GM18870 (cell line): ENCODE measurements at regions not wholly inside any gene's neighbourhood (a gene's known extent, or its start where the extent isn't known, plus 50 kb on each side); places are given as distances from the start of the nearest gene placed in this dataset.

Experiments
- ATAC-seq: cut with Tn5 transposase; IDR thresholded peaks from one replicate; pipeline ENCODE4 v1.9.1; 2021; ENCODE audit warnings: moderate library complexity; ENCODE audit not compliant: unreplicated experiment

GRCh38 chr13:73284081-73284874, 225.5 kb downstream of the KLF5 start:
- ATAC-seq = no peak

DNA sequence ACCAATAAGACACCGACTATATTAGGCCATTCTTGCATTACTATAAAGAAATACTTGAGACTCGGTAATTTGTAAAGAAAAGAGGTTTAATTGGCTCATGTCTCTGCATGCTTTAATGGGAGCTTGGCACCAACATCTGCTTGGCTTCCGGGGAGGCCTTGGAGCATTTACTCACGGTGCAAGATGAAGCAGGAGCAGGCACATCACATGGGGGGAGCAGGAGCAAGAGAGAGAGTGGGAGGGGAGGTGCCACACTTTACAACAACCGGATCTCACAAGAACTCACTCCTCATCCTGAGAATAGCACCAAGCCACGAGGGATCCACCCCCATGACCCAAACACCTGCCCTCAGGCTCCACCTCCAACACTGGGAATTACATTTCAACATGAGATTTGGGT, 224.8 kb downstream of the KLF5 start:
- no peak for ATAC-seq

- no peak for ATAC-seq
Observed at GRCh38 chr13:73281746-73282145, 222.9 kb downstream of the KLF5 start.

DNA sequence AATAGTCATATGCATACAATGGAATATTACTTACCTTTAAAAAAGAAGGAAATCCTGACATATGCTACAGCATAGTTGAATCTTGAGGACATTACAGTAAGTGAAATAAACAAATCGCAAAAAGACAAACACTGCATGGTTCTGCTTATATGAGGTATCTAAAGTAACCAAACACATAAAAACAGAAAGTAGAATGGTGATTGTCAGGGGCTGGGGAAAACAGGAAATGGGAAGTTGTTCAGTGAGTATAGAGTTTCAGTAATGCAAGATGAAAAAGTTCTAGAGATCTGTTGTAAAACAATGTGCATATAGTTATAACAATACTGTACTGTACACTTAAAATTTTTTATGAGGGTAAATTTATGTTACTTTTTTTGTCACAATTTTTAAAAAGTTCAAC, 219.4 kb downstream of the KLF5 start:
- peak; percentile 88 for ATAC-seq

DNA sequence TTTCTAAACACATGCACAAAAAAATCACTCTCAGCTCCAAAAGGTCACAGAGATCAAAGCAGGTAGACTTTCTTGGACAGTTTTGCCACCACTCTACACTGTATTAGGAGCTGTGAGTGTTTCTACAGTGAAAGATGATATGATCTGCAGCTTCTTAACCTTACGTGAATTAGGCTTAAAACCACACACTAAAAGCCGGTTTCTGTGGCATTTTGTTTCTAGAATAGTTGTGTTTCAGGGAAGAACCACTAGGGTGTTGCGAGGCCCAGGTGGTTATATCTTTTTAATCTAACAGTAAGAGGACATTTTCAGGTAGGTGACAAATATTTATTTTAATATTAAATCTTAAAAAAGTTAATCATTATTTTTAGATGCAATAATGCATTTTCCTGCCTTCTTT, 216.4 kb downstream of the KLF5 start:
- ATAC-seq = no peak

GRCh38 chr13:73274147-73274546, 215.3 kb downstream of the KLF5 start:
- no peak for ATAC-seq

- ATAC-seq = no peak
Observed at GRCh38 chr13:73273745-73274144, 214.9 kb downstream of the KLF5 start.

DNA sequence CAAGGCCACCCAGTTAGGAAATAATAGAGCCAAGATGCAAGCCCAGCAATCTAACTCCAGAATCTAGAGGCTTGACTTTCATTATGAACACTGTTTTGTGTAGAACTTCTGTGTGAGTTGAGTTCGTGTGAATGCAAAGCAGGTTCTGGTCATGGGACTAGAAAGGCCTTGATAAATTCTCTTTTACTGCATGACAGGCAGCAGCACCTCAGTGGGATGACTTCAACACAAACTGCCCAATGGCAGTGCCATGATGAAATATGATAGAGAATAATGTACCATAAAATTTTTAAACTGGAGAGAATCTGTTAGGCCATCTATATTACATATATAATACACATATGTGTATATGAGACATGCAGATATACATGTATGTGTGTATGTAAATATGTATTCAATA, 214.5 kb downstream of the KLF5 start:
- no peak for ATAC-seq

DNA sequence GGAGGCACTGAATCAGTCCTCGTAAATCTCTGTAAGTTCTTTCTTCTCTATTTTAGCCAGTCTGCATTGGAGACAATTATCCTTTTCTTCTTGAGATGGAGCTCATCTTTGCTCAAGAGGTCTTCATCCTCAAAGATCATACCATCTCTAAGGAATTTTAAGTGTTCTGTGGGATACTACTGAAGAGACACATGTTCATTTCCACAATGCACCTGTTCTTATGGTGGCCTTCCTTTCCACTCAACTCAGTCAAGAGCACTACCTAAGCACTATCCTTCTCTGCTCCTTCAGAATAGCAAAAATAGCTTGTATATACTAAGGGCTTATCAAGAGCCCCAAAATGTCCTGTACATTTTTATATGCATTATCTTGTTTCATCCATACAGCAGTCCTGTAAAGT, 214.0 kb downstream of the KLF5 start:
- no peak for ATAC-seq

DNA sequence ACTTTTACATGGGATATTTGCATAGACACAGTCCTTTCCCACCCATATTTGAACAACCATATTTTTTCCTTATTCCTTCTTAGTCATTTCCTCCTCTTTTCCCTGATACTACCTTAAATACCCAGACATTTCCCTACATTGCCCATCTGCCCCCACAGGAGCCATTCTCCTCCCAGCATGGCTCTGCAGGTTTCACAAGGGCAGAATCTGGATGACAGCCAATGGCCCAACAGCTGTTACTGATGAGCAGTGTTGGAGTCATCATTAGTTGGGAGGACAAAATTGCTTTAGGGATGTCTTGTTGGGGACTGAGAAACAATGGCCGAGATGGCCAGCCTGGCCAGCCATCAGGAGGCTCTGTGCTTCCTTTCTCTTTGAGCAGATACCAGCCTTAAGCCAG, 209.5 kb downstream of the KLF5 start:
- no peak for ATAC-seq

DNA sequence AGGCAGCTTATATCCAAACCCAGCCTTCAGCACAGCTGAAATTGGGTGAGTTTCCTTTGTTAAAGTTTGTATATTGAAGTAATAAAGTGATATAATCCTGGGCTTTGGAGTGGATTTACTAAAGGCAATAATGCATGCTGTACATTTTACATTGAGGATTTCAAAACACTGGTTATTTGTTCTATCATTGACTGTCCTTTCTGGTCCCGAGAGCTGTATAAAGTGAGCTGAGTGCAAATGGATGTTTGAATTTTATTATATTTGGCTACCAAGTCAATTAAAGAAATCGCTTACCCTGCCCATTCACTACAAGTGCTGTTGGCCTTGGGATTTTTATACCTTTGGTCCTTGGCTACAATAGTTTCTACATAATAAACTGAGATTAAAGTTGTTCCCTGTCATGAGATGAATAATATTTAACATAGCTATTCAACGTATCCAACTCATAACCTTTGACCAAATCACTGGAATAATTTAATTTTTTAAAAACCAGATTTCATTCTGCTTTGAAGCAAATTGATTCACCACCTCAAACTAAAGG, 207.9 kb downstream of the KLF5 start:
- no peak for ATAC-seq

- ATAC-seq = no peak
Observed at GRCh38 chr13:73262862-73263627, 204.2 kb downstream of the KLF5 start.

GRCh38 chr13:73261739-73262216, 203.0 kb downstream of the KLF5 start:
- no peak for ATAC-seq

DNA sequence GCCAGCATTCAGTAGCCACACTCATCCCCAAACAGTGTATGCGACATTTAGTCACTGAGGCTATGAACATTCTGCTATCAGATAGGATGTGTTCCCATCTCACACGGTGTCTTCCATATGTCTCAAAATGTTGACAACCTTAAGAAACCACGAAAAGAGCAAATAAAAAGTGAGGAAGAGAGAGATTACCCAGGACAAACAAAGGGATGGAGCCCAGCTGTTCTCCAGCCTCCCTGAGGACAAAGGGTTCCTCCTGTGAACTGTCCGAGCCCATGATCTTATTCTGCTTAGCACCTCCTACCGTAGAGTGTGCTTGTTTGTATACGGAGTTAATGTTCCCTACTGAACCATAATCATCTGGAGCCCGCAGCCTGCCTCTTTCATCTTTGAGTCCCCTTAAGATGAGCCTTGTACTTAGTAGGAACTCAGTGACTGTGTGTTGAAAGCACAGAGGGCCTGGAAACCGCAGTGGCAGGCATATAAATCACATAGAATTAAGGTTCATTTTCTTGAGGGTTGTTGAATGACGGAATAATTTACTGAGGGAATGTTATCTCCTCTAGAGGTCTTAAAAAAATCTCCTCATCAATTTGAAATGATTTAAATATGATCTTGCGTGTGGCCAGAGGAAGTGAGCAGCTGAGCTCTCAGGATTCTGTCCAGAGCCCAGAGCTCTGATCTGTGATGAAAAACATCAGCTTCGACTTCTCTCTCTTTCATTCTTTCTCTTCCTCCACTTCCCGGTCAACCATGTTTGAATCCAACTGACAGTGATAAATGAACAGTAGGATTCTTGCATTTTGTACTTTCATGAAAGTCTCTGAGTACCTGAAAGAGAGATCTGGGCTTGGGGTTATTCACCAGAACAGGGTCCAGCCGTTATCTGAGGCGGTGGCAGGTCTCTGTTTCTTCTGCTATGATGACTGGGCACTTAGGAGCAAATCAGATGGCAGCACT, 200.5 kb downstream of the KLF5 start:
- ATAC-seq = no peak

- ATAC-seq = no peak
Observed at GRCh38 chr13:73258406-73258805, 199.6 kb downstream of the KLF5 start.

DNA sequence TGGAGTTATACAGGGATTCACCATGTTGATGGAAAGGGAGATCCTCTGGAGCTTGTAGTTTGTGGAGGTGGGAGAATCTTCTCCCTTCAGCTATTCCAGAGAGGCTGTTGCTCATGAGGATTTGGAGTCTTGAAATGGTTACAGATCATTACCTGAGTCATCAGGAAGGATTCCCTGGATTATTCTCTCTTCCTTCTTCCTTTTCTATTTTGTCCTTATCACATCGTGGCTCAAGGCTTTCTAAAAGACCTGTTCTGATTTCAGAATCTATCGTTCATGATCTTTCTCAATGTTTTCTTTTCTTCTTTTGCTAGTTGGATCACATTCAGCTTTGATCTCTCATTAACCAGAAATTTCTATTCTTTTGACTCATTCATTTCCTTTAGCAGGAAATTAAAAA, 196.0 kb downstream of the KLF5 start:
- ATAC-seq = no peak

GRCh38 chr13:73251626-73252265, 192.9 kb downstream of the KLF5 start:
- ATAC-seq = no peak

DNA sequence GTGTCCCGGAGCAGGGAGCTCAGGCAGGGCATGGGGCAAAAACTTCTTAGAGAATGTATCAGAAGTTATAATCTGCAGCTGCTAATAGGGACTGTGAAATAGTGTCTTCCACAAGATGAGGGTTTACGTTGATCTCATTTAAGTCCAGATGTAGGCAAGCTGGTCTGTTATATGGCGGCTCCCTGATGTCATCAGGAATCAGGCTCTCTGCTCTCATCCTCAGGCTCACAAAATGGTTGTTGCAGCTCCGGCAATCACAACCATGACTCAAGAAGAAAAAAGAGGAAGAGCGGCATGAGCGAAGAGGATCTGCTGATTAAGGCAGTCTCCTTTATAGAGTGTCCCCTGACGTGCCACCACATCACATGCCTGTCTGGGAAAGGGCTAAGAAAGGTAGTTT, 191.3 kb downstream of the KLF5 start:
- ATAC-seq = no peak

DNA sequence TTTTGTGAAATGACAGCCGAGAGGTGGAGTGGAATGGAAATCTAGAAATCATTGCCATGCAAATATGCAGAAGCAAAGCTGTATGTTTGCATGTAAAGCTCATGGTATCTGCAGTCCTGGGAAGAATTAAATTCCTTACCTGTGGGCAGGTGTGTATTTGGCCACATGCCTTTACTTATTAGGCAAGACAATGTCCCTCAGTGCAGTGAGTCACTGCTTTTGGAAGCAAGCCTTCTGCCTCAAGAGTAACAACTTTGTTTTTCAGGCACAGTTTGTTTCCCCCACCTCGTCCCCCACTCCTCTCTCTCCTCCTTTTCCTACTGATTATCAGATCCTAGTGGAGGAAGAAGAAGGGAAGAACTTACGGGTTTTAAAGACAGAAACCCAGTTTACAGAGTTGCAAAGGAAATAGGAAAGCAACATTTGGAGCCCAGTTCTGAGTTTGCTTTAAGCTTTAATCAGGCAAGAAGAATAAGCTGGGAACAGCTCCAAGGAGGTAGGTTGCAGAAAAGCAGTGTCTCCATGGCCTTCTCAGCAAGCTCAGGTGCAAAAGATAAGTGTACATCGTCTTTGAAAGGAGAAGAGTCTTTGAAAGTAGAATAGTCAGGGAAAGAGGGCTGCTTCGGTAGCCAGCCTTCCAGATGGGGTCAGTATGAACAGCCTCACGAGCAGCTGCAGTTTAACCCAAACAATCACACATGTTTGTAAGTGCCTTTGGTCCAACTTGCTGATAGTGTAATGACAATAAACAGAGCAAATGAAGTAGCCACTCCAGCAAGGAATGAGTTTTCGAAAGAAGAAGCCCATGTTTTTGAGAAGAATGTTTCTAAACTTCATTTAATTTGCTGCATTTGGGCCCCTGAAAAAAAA, 190.1 kb downstream of the KLF5 start:
- ATAC-seq = no peak
